Stimulated activated CD4-positive, alpha-beta T cell treated with anti-CD3 and anti-CD28 coated beads, Interleukin-1b, Interleukin-23, amount 100 ng/mL, for 4 hours (primary cell): ENCODE measurements at regions not wholly inside any gene's neighbourhood (a gene's known extent, or its start where the extent isn't known, plus 50 kb on each side); places are given as distances from the start of the nearest gene placed in this dataset.

Experiments used
- DNase-seq, 2 donors: peaks; one replicate each; pipeline ENCODE4 v3.0.0-alpha.2; 2020; ENCODE audit warnings: low read depth in 2 of 2

DNA sequence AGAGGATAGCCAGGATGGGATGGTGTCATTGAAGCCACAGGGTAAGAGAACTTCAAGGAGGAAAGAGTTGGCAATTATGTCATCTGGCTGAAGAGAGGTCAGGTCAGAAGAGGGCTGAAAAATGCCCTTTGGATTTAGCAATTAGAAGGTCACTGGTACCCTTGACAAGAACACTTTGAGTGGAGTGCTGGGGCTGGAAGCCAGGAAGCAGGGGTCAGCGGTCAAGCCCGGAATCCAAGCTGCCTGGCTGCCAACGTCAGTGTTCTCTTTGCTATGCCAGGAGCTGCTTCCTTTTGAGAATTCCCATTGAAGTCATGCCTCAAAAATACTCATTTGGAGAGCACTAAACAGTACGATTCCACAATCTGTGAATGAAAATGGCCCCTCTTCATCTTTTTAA is 386.5 kb downstream of the SHQ1 start:
- DNase-seq, result no peak

DNA sequence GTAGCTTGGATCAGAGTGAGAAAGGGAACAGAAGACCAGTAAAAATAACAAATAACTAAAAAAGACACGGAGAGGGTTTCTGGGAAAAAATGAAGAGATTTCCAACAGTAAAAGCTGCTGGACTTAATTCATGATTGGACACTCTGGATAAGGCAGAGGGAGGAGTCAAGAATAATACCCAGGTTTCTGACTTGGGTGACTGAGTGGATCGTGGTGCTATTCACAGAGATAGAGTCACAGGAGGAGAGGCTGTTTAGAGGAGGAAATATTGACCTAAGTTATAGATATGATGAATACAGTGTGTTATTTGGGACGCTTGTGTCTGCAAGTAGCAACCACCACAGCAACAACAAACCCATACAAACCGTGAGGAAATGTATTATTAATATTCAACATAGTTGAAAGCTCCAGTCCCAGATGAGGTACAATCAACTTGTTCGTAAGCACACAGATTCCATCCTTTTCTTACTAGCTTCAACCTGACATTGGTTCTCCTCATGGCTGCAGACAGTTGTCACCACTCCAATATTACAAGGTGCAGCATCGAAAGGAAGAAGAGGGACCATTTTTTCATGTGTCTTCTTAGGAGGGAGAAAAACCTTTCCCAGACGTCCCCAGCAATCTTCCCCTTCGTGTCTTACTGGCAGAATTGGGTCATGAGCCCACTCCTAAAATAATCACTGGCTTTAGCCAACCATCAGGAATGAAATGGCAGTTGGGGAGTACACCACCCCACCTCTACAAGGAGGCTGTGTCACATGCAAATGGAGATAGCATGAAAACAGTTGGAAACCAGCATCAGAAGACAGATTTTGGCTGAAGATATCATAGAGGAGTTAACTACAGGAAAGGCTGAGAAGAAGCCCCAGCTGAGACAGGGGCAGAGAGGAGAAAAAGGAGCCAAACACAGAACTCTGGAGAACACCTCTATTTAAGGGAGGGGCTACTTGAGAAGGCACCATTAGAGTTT is 387.8 kb downstream of the SHQ1 start:
- DNase-seq, result no peak

DNA sequence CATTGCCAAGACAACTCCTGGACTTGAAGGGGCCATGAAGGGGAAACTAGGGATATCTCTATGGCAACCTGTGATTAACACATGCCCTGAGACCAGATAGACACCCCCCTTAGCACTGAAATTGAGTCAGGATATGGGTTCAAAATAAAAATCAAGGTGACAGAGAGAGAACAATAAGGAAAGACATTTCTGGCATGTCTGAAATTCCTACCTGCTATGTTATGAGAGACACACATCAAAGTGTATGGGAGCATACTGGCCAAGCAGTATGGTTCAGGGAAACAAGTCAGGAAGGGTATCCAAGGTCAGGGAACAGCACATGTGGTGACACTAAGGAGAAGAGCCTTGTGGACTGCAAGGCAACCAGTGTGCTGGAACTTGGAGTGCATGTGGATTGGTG is 388.7 kb downstream of the SHQ1 start:
- no peak for DNase-seq

DNA sequence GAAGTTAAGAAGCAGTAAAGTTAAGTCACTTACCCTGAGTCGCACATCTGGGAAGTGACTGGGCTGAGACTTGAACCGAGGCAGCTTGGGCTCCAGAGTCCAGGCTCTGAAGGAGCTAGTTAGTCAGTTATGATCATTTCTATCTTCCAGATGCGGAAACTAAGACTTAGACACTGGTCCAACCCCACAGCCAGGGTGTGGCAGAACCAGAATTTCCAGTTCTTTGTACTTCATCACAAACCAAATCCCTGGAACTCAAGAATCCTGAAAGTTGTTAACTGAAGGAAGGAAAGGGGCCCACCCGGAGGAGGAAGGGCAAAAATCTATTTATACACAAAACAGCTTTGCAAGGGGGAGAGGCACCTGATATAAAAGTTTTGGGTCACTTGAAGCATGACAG is 389.9 kb downstream of the SHQ1 start:
- no peak for DNase-seq

DNA sequence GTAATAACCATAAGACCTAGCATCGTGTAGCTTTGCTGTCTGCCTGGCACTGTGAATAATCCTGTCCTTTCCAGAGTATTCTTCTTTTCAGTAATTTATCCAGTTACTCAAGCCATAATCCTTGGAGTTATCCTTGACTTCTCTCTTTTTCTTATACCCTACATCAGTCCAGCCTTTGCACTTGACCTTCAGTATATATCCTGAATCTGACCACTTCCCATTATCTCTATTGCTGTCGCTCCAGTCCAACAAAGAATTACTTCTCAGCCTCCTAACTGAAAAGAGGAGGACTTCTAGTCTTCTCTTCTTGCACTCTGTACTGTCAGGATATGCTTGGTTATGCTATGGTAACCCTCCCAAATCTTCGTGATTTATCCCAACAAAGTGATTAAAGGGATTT is 393.8 kb downstream of the SHQ1 start:
- DNase-seq, result no peak

- DNase-seq, result no peak
Measured at GRCh38 chr3:72453706-72454105, 394.5 kb downstream of the SHQ1 start.

- no peak for DNase-seq
Measured at GRCh38 chr3:72452745-72453144, 395.5 kb downstream of the SHQ1 start.

- no peak for DNase-seq
Measured at GRCh38 chr3:72451841-72452240, 396.4 kb downstream of the SHQ1 start.

DNA sequence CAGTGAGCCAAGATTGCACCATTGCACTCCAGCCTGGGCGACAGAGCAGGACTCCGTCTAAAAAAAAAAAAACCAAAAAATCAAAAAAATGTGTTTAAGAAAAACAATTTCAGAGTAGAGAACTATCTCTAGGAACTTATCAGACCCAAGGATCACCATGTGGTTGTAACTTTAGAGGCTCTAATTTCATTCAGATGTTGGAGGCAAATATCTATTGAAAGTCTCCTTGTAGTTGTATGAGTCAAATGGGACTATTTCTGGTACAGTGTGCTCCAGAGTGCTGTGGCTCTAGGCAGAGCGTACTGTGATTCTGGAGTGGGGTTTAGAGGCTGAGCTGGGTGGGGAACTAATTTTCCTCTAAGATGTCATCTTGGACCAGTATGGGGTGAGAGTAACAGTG is 398.7 kb downstream of the SHQ1 start:
- no peak for DNase-seq

- no peak for DNase-seq
Measured at GRCh38 chr3:72448858-72449257, 399.4 kb downstream of the SHQ1 start.

DNA sequence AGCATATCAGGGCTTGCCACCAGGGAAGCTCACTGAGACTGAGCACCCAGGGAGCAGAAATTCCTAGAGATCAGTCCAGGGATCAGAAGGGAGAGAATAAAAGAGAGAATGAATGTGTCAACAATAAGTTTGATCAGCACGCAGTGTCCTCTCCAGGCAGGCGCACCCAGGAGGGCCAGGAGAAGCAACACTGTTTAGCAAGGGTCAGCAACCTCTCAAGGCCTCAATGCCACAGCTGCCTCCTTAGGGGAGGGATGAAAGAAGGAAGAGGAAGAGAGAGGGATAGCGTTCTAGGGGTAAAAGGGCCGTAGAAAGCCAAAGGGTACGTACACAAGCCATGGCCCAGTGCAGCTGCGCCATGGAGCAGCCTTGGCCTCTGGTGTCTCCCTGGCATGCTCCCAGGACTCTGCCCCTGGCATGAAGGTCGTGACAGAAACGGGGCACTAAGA is 399.8 kb downstream of the SHQ1 start:
- DNase-seq, result no peak

DNA sequence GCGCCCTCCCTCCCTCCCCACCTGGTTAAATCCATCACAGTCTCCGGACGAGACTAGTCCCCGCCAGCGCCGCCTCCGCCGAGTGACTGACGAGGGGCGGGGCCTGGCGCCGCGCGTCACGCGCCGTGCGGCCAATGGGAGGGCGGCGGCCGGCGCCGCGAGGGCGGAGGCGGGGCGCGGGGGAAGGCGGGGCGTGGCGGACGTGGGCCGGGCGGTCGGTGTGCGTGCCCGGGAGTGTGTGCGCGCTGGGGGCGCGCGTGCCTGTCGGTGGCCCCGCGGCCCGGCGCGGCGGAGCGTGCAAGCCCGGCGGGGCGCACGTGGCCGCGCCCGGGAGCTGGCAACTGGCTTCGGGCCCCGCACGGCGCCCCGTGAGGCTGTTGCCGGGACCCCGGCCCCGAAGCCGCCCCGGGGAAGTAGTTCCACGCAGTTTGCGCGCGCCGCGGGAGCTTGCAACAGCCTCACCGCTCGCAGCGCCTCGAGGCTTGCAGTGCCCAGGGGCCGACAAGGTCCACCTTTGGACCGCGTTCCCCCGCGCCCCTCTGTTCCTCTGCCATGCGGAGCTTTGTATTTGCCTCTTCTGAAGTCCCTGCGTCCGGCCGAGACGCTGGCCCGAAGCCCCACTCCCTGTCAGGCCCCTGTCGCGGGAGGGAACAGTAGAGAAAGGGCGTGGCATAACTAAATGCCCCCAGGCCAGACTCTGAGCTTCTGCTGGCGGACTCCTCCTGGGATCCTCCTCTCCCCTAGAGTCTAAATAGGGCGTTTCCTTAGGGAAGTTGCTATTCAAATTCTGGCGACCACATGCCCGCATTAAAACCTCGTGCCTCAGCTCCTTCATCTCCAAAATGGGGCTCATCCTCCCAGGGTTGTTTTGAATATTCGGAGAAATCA is 400.9 kb downstream of the SHQ1 start:
- DNase-seq, result peak; percentile 94 to 95

DNA sequence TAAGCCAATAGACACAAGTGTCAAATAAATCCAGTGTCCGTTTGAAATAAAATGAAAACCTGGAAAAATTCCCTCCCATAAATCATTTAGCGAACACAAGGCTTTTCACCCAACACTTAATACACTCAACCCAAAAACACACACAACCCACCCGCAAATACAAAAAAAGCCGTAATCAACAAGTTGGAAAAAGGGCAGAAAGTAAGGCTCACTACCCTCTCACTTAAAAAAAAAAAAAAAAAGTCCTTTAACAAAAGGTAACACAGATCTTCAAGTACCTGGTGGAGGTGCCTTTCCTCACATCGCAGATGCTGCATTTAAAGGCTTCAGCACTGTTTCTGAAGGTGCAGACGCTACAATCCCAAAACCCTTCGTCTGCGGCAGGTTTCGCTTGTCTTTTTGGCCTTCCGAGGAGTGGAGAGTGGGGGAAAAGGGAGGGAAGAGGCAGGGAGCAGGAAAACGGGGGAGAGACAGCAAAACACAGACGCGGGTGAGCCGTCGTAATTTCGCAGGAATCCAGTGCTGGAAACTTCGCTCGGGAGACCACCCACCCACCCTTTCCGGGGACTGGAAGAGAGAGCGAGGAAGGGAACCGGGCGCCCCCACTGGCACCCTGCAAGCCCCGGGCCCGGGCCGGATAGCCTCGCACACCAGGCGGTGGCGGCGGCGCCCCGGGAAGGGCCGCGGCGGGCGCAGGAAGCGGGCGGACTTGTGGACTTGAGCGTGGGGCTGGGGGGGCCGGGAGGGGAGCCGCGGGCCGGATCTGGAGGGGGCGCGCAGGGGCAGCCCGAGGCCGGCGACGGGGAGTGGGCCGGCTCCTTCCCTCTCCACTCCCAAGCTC is 401.8 kb downstream of the SHQ1 start, which contains the start of gene RYBP:
Gene RYBP, minus strand, starts transcription at position 404 of the 841 bp plus-strand sequence.
- no peak for DNase-seq

GRCh38 chr3:72445827-72446217 is 402.4 kb downstream of the SHQ1 start:
- no peak for DNase-seq

GRCh38 chr3:72444656-72445223 is 403.5 kb downstream of the SHQ1 start:
- no peak for DNase-seq

DNA sequence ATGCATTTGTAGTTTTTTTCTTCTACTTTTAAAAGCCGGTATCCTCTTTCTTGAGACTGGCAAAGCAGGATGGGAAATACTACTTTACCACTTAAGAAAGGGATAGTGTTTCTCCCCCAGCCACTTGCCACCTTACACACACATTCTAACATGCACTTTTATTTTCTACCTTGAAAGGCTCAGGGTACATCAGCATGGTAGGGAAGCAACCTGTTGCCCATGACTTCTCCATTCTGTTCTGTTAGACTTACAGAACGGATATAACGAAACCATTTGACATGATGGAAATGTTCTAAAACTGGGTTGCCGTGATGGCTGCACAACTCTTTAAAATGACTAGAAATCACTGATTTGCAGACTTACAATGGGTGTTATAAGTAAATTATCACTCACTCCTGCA is 405.5 kb downstream of the SHQ1 start:
- DNase-seq, result no peak

DNA sequence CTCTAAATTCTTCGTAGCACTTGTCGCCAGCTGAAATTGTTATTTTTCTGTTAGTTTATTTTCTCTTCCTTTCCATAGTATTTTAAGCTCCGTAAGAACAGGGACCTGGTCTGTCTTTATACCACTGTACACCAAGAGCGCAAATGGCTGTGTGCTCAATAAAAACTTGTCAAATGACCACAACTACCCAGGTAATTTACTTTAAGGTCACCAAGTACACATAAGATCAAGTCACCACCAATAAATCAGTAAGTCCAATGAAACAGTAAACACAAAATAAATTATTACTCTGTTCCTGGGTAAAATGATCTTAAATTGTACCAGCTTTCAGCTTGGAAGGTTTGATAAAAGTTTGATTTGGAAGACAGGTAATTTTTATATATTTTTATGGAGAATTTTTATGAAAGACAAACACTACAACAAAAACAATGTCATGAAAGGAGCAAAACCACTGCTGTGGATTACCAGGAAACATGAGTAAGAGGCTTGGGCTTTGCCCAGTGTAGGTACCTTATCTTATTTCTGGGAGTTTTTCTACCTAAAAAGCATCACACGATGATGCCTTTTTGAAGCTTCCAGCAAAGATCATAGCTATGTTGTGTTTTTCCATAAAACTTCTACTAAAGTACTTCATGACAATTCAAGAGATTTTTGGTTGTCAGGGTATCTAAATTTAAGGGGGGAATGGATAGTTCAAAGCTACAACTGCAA is 406.8 kb downstream of the SHQ1 start:
- DNase-seq, result no peak

GRCh38 chr3:72440491-72440890 is 407.8 kb downstream of the SHQ1 start:
- no peak for DNase-seq

DNA sequence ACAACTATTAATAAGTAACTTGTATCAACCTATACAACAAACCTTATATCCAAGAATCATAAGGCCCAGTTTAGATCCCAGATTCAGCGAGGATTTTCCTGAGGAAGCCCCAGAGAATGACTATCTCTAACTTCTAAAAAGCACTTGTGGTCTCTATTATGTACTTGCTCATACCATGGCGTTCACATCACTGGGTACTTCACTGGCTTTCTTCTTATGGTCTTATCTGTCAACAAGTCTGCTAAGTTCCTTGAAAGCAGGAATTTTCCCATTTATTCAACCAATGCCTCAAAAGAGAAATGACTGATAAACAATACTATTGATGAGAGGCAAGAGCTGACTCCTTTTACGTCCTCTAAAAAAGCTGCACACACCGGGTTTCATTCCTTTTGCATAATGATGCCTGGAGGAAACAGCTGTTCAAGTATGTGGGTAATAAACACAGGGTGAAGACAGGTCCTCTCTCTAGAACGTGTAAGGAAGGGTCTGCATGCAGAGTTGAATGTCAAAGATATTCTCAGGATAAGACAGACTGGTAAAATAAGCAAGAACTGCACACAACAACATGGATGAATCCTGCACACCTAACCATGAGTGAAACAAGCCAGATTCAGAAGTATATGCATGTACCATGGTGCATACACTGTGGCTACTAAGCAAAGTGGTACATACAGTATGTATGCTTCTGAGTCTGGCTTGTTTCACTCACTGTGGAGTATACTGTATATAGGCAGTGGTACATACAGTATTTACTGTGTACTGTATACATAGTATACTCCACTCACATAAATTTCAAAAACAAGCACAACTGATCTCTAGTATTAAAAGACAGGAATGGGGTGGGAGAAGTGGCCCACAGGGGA is 408.7 kb downstream of the SHQ1 start:
- no peak for DNase-seq
